ENCODE measurements at regions not wholly inside any gene's neighbourhood (a gene's known extent, or its start where the extent isn't known, plus 50 kb on each side); places are given as distances from the start of the nearest gene placed in this dataset.

GRCh38 chr6:120211955-120212792, 862.6 kb upstream of the MAN1A1 start:
- DNase-seq = no peak

- no peak for DNase-seq
Observed at GRCh38 chr6:120202878-120203277, 853.3 kb upstream of the MAN1A1 start.

GRCh38 chr6:120200853-120201252, 851.3 kb upstream of the MAN1A1 start:
- no peak for DNase-seq

GRCh38 chr6:120198033-120198432, 848.5 kb upstream of the MAN1A1 start:
- DNase-seq = no peak

GRCh38 chr6:120186080-120186479, 836.5 kb upstream of the MAN1A1 start:
- DNase-seq = no peak

GRCh38 chr6:120173250-120173649, 823.7 kb upstream of the MAN1A1 start:
- no peak for DNase-seq

GRCh38 chr6:120164531-120164930, 815.0 kb upstream of the MAN1A1 start:
- DNase-seq = no peak

GRCh38 chr6:120157873-120158272, 808.3 kb upstream of the MAN1A1 start:
- no peak for DNase-seq

- DNase-seq = no peak
Observed at GRCh38 chr6:120147071-120147871, 797.7 kb upstream of the MAN1A1 start.

GRCh38 chr6:120141601-120142000, 792.0 kb upstream of the MAN1A1 start:
- no peak for DNase-seq

- DNase-seq = no peak
Observed at GRCh38 chr6:120137492-120137891, 787.9 kb upstream of the MAN1A1 start.

GRCh38 chr6:120129228-120129627, 779.7 kb upstream of the MAN1A1 start:
- DNase-seq = no peak

- DNase-seq = no peak
Observed at GRCh38 chr6:120122401-120122800, 772.8 kb upstream of the MAN1A1 start.

- DNase-seq = no peak
Observed at GRCh38 chr6:120116343-120116742, 766.8 kb upstream of the MAN1A1 start.

- no peak for DNase-seq
Observed at GRCh38 chr6:120112980-120113379, 763.4 kb upstream of the MAN1A1 start.

GRCh38 chr6:120111001-120111400, 761.4 kb upstream of the MAN1A1 start:
- DNase-seq = no peak

- no peak for DNase-seq
Observed at GRCh38 chr6:120108061-120108795, 758.7 kb upstream of the MAN1A1 start.

- no peak for DNase-seq
Observed at GRCh38 chr6:120103618-120104017, 754.1 kb upstream of the MAN1A1 start.

- DNase-seq = no peak
Observed at GRCh38 chr6:120096696-120097260, 747.2 kb upstream of the MAN1A1 start.

GRCh38 chr6:120083186-120083585, 733.6 kb upstream of the MAN1A1 start:
- no peak for DNase-seq

- DNase-seq = no peak
Observed at GRCh38 chr6:120077489-120077888, 727.9 kb upstream of the MAN1A1 start.

- DNase-seq = no peak
Observed at GRCh38 chr6:120058410-120058809, 708.8 kb upstream of the MAN1A1 start.

GRCh38 chr6:120056085-120056484, 706.5 kb upstream of the MAN1A1 start:
- DNase-seq = no peak

All from DMS79 (cell line).